Peyer's patch (tissue), 4 donors: ENCODE measurements at regions not wholly inside any gene's neighbourhood (a gene's known extent, or its start where the extent isn't known, plus 50 kb on each side); places are given as distances from the start of the nearest gene placed in this dataset.

Experiments
- CTCF ChIP-seq, 6 experiments: fragments of 450-650 bp in 4 of 6; fragments of 200-600 bp in 2 of 6; sonication (generic) in 1 of 6; IDR thresholded peaks; one replicate each; pipeline ENCODE4 v1.5.1; 2017 to 2019; ENCODE audit warnings: antibody characterized with exemption in 6 of 6, mild to moderate bottlenecking in 3 of 6, moderate library complexity in 1 of 6
- POLR2A ChIP-seq, 2 donors: fragments of 450-650 bp; IDR thresholded peaks; one replicate each; pipeline ENCODE4 v1.5.1; 2017; ENCODE audit warnings: antibody characterized with exemption in 2 of 2, mild to moderate bottlenecking in 2 of 2, moderate library complexity in 2 of 2

GRCh38 chr5:155316070-155316714 lies 302.6 kb downstream of the KIF4B start:
- TF ChIP-seq CTCF (IDR thresholded peaks at IDR 0.05) (no peak), POLR2A (IDR thresholded peaks at IDR 0.05) (no peak)
